DND-41 (cell line): ENCODE measurements at regions not wholly inside any gene's neighbourhood (a gene's known extent, or its start where the extent isn't known, plus 50 kb on each side); places are given as distances from the start of the nearest gene placed in this dataset.

Source experiments
- EZH2 ChIP-seq: IDR thresholded peaks from 3 replicates; pipeline ENCODE4 v1.6.1; 2012; ENCODE audit warnings: borderline replicate concordance, low read depth, mild to moderate bottlenecking, moderate library complexity, low read length, inconsistent platforms; ENCODE audit not compliant: severe bottlenecking
- TF ChIP-seq, protein P1 (sequence below): IDR thresholded peaks from 2 replicates; pipeline ENCODE4 v1.5.1; 2012; ENCODE audit warnings: borderline replicate concordance, low read length, moderate library complexity, mild to moderate bottlenecking; ENCODE audit not compliant: poor library complexity, severe bottlenecking; ENCODE audit errors: extremely low read depth

DNA sequence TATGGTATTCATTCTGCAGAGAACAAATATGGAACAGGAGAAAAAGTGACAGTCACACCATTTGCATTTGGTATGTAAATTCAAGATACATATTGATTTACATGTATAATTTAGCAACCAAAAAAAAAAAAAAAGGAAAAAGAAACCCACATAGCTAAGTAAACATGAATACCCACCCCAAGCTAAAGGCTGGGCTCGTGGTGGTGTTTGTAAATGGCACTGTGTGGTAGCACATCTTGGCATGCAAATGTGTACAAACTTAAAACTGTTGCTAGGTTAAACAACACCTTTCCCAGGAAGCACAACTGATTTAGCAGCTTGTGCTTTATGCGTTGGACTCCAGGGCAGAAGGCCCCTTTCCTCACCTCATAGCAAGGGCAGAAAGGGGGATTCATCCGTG lies 481.1 kb upstream of the CELF4 start:
- TF ChIP-seq, protein P1, sequence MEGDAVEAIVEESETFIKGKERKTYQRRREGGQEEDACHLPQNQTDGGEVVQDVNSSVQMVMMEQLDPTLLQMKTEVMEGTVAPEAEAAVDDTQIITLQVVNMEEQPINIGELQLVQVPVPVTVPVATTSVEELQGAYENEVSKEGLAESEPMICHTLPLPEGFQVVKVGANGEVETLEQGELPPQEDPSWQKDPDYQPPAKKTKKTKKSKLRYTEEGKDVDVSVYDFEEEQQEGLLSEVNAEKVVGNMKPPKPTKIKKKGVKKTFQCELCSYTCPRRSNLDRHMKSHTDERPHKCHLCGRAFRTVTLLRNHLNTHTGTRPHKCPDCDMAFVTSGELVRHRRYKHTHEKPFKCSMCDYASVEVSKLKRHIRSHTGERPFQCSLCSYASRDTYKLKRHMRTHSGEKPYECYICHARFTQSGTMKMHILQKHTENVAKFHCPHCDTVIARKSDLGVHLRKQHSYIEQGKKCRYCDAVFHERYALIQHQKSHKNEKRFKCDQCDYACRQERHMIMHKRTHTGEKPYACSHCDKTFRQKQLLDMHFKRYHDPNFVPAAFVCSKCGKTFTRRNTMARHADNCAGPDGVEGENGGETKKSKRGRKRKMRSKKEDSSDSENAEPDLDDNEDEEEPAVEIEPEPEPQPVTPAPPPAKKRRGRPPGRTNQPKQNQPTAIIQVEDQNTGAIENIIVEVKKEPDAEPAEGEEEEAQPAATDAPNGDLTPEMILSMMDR, result no peak
- no peak for TF ChIP-seq EZH2
